ENCODE measurements at regions not wholly inside any gene's neighbourhood (a gene's known extent, or its start where the extent isn't known, plus 50 kb on each side); places are given as distances from the start of the nearest gene placed in this dataset.

- TF ChIP-seq POLR2A (IDR thresholded peaks at IDR 0.05; ENCODE audit: low read depth, low read length) (no peak), SRF (IDR thresholded peaks at IDR 0.05; ENCODE audit: low read depth in 2 of 2, low read length in 2 of 2) (no peak), MTA2 (IDR thresholded peaks at IDR 0.05; ENCODE audit: low read depth) (no peak), REST (IDR thresholded peaks at IDR 0.05; ENCODE audit: low read depth, low read length) (no peak), NFXL1 (IDR thresholded peaks at IDR 0.05; ENCODE audit: borderline replicate concordance) (no peak), RAD21 (IDR thresholded peaks at IDR 0.05; ENCODE audit: insufficient read depth, low read depth, low read length) (no peak), IRF3 (IDR thresholded peaks at IDR 0.05) (no peak), ZBTB33 (IDR thresholded peaks at IDR 0.05) (no peak), NR2C2 (IDR thresholded peaks at IDR 0.05; ENCODE audit: borderline replicate concordance, control insufficient read depth, insufficient read length, low read depth) (no peak), MXI1 (IDR thresholded peaks at IDR 0.05; ENCODE audit: low read depth, low read length) (no peak)
Observed at GRCh38 chr5:67617051-67617450, 420.5 kb upstream of the CD180 start.
